Loucy (cell line): ENCODE measurements at regions not wholly inside any gene's neighbourhood (a gene's known extent, or its start where the extent isn't known, plus 50 kb on each side); places are given as distances from the start of the nearest gene placed in this dataset.

Experiments used
- CTCF ChIP-seq: fragments of 200-600 bp; sonication (generic); conservative IDR thresholded peaks from 2 replicates; pipeline ENCODE4 v1.5.1; 2014; ENCODE audit warnings: mild to moderate bottlenecking, antibody characterized with exemption, low read length
- EZH2phosphoT487 ChIP-seq: fragments of 200-600 bp; IDR thresholded peaks from 2 replicates; pipeline ENCODE4 v1.6.1; 2018; ENCODE audit warnings: antibody characterized with exemption, mild to moderate bottlenecking, moderate library complexity, borderline replicate concordance

GRCh38 chr2:129888896-129889295 is 90.6 kb upstream of the RAB6C start:
- TF ChIP-seq CTCF (no peak), EZH2phosphoT487 (no peak)
